ENCODE measurements at regions not wholly inside any gene's neighbourhood (a gene's known extent, or its start where the extent isn't known, plus 50 kb on each side); places are given as distances from the start of the nearest gene placed in this dataset.
A peak's percentile ranks its signal among the peaks of the same experiment; 100 is the strongest.

GRCh38 chr6:50110587-50110986, 60.9 kb upstream of the DEFB112 start:
- TF ChIP-seq CTCF (conservative IDR thresholded peaks at IDR 0.05; ENCODE audit: low read depth, low read length) (no peak), POLR2A (IDR thresholded peaks at IDR 0.05; ENCODE audit: low read depth, low read length) (no peak), USF2 (IDR thresholded peaks at IDR 0.05; ENCODE audit: low read depth, low read length) (no peak), ELK1 (IDR thresholded peaks at IDR 0.05; ENCODE audit: borderline replicate concordance, low read depth, low read length) (no peak), NFE2L2 (IDR thresholded peaks at IDR 0.05; ENCODE audit: low read depth, low read length) (no peak), MXI1 (IDR thresholded peaks at IDR 0.05; ENCODE audit: borderline replicate concordance, low read depth, low read length) (no peak), CEBPB (IDR thresholded peaks at IDR 0.05; ENCODE audit: low read depth, low read length) (peak; percentile 57), RFX5 (IDR thresholded peaks at IDR 0.05; ENCODE audit: low read depth, low read length) (no peak), FOS (IDR thresholded peaks at IDR 0.05; ENCODE audit: low read depth, low read length) (no peak), BHLHE40 (IDR thresholded peaks at IDR 0.05; ENCODE audit: low read depth, low read length) (no peak)
